H9 (cell line): ENCODE measurements at regions not wholly inside any gene's neighbourhood (a gene's known extent, or its start where the extent isn't known, plus 50 kb on each side); places are given as distances from the start of the nearest gene placed in this dataset.

Experiments used
- DNase-seq: peaks from one replicate; pipeline ENCODE4 v3.0.0-alpha.2; 2017
- H2AFZ ChIP-seq: one replicate; pipeline ENCODE4 v1.6.1; 2013; ENCODE audit warnings: mild to moderate bottlenecking, low read length, control low read depth, moderate library complexity
- H2AK5ac ChIP-seq: 2 replicates; pipeline ENCODE4 v1.6.1; 2013; ENCODE audit warnings: low read length, control low read depth, mixed read lengths; ENCODE audit not compliant: insufficient read length
- H2BK120ac ChIP-seq: one replicate; pipeline ENCODE4 v1.6.1; 2013; ENCODE audit warnings: low read depth, mild to moderate bottlenecking, low read length, control low read depth, inconsistent platforms; ENCODE audit not compliant: poor library complexity, severe bottlenecking
- H2BK12ac ChIP-seq: 2 replicates; pipeline ENCODE4 v1.6.1; 2013; ENCODE audit warnings: low read length, control low read depth, mixed read lengths, low read depth; ENCODE audit not compliant: insufficient read length
- H2BK15ac ChIP-seq: 2 replicates; pipeline ENCODE4 v1.6.1; 2013; ENCODE audit warnings: low read depth, low read length, control low read depth
- H2BK20ac ChIP-seq: one replicate; pipeline ENCODE4 v1.6.1; 2013; ENCODE audit warnings: low read depth, mild to moderate bottlenecking, low read length, control low read depth, inconsistent platforms; ENCODE audit not compliant: poor library complexity, severe bottlenecking
- H2BK5ac ChIP-seq: 2 replicates; pipeline ENCODE4 v1.6.1; 2013; ENCODE audit warnings: low read length, control low read depth, mixed read lengths; ENCODE audit not compliant: insufficient read length
- H3K14ac ChIP-seq: 2 replicates; pipeline ENCODE4 v1.6.1; 2013; ENCODE audit warnings: low read length, control low read depth; ENCODE audit not compliant: insufficient read depth
- H3K18ac ChIP-seq: 2 replicates; pipeline ENCODE4 v1.6.1; 2013; ENCODE audit warnings: low read depth, mild to moderate bottlenecking, mixed read lengths, low read length, control low read depth; ENCODE audit not compliant: insufficient read length
- H3K23ac ChIP-seq: 2 replicates; pipeline ENCODE4 v1.6.1; 2013; ENCODE audit warnings: low read length, control low read depth, mixed read lengths, low read depth; ENCODE audit not compliant: insufficient read length
- H3K23me2 ChIP-seq: 2 replicates; pipeline ENCODE4 v1.6.1; 2013; ENCODE audit warnings: low read depth, mild to moderate bottlenecking, mixed read lengths, low read length, control low read depth; ENCODE audit not compliant: insufficient read length, poor library complexity, severe bottlenecking
- H3K27ac ChIP-seq: 2 replicates; pipeline ENCODE4 v1.5.1; 2013; ENCODE audit warnings: low read length, control low read depth, mixed read lengths, low read depth; ENCODE audit not compliant: insufficient read length
- H3K27me3 ChIP-seq: 2 replicates; pipeline ENCODE4 v1.6.1; 2013; ENCODE audit warnings: low read length, control low read depth, inconsistent platforms; ENCODE audit not compliant: insufficient read depth
- H3K4ac ChIP-seq: 2 replicates; pipeline ENCODE4 v1.6.1; 2013; ENCODE audit warnings: low read depth, mild to moderate bottlenecking, control low read depth, inconsistent platforms, low read length, moderate library complexity
- H3K4me1 ChIP-seq: 2 replicates; pipeline ENCODE4 v1.6.1; 2013; ENCODE audit warnings: low read length, control low read depth, inconsistent platforms; ENCODE audit not compliant: insufficient read depth
- H3K4me2 ChIP-seq: 2 replicates; pipeline ENCODE4 v1.6.1; 2013; ENCODE audit warnings: low read length, control low read depth, mixed read lengths; ENCODE audit not compliant: insufficient read length, insufficient read depth
- H3K56ac ChIP-seq: 2 replicates; pipeline ENCODE4 v1.6.1; 2013; ENCODE audit warnings: low read depth, mild to moderate bottlenecking, mixed read lengths, low read length, control low read depth; ENCODE audit not compliant: insufficient read length
- H3K79me1 ChIP-seq: 2 replicates; pipeline ENCODE4 v1.6.1; 2013; ENCODE audit warnings: low read depth, mild to moderate bottlenecking, moderate library complexity, low read length, control low read depth, inconsistent platforms; ENCODE audit not compliant: insufficient read depth, poor library complexity, severe bottlenecking
- H3K79me2 ChIP-seq: 2 replicates; pipeline ENCODE4 v1.6.1; 2013; ENCODE audit warnings: low read length, control low read depth, inconsistent platforms; ENCODE audit not compliant: insufficient read depth
- H3K9ac ChIP-seq: 2 replicates; pipeline ENCODE4 v1.6.1; 2013; ENCODE audit warnings: low read length, control low read depth, mixed read lengths; ENCODE audit not compliant: insufficient read length; ENCODE audit errors: extremely low read depth
- H3K9me3 ChIP-seq: one replicate; pipeline ENCODE4 v1.6.1; 2013; ENCODE audit warnings: low read depth, low read length, inconsistent platforms; ENCODE audit not compliant: control insufficient read depth
- H3T11ph ChIP-seq: one replicate; pipeline ENCODE4 v1.6.1; 2013; ENCODE audit warnings: mild to moderate bottlenecking, low read length, control low read depth, inconsistent platforms
- H4K20me1 ChIP-seq: one replicate; pipeline ENCODE4 v1.6.1; 2013; ENCODE audit not compliant: control insufficient read depth, insufficient read length, insufficient read depth
- H4K5ac ChIP-seq: 2 replicates; pipeline ENCODE4 v1.6.1; 2013; ENCODE audit warnings: low read depth, mild to moderate bottlenecking, mixed read lengths, low read length, control low read depth; ENCODE audit not compliant: insufficient read length
- H4K8ac ChIP-seq: replicated peaks from 2 replicates; pipeline ENCODE4 v1.6.1; 2013; ENCODE audit warnings: low read length, control low read depth, mixed read lengths, low read depth; ENCODE audit not compliant: insufficient read length
- H4K91ac ChIP-seq: 2 replicates; pipeline ENCODE4 v1.6.1; 2013; ENCODE audit warnings: low read depth, mild to moderate bottlenecking, moderate library complexity, mixed read lengths, low read length, control low read depth; ENCODE audit not compliant: insufficient read length
- H3K27ac Mint-ChIP-seq, 3 experiments: 2 replicates in 2 of 3; 3 replicates in 1 of 3; pipeline ENCODE4 v1.8.0; 2020 to 2021; ENCODE audit warnings: mixed read lengths in 3 of 3, mild to moderate bottlenecking in 1 of 3, moderate library complexity in 1 of 3
- H3K27me3 Mint-ChIP-seq: 2 replicates; pipeline ENCODE4 v1.8.0; 2021; ENCODE audit warnings: low read depth, mild to moderate bottlenecking, moderate library complexity, mixed read lengths
- H3K36me3 Mint-ChIP-seq, 3 experiments: 2 replicates in 2 of 3; 3 replicates in 1 of 3; pipeline ENCODE4 v1.8.0; 2020 to 2021; ENCODE audit warnings: low read depth in 3 of 3, mixed read lengths in 3 of 3; ENCODE audit not compliant: insufficient read depth in 1 of 3
- H3K4me1 Mint-ChIP-seq, 2 experiments: 2 replicates each; pipeline ENCODE4 v1.8.0; 2020; ENCODE audit warnings: mixed read lengths in 2 of 2
- H3K4me3 Mint-ChIP-seq, 2 experiments: 2 replicates in 1 of 2; 3 replicates in 1 of 2; pipeline ENCODE4 v1.8.0; 2020 to 2021; ENCODE audit warnings: mild to moderate bottlenecking in 2 of 2, mixed read lengths in 2 of 2, moderate library complexity in 1 of 2
- H3K9me3 Mint-ChIP-seq, 2 experiments: 2 replicates in 1 of 2; 3 replicates in 1 of 2; pipeline ENCODE4 v1.8.0; 2020; ENCODE audit warnings: mild to moderate bottlenecking in 2 of 2, mixed read lengths in 2 of 2, moderate library complexity in 1 of 2
- CTCF ChIP-seq: fragments of 200-600 bp; sonication (generic); conservative IDR thresholded peaks from 3 replicates; pipeline ENCODE4 v1.8.0; 2021; ENCODE audit warnings: antibody characterized with exemption, mild to moderate bottlenecking
- WGBS: extraction: QIAGEN DNeasy Blood & Tissue Kit; methylation state at CpG from one replicate; pipeline ENCODE4 v1.1.7; 2013; ENCODE audit warnings: missing lambda C conversion rate, low lambda C conversion rate, mixed read lengths; ENCODE audit not compliant: insufficient read length; ENCODE audit errors: extremely low coverage; 5-methylcytosine and 5-hydroxymethylcytosine counted together

GRCh38 chr20:9981829-9982228 is 53.0 kb upstream of the ANKEF1 start:
- no peaks in the 10 kb centered on the region for H3K27me3 ChIP-seq
- H3K4me1 Mint-ChIP-seq = peaks cover 9 to 15% of the 10 kb centered on the region in 2 experiments
- no peaks in the 10 kb centered on the region for H3K36me3 Mint-ChIP-seq
- no peaks in the 10 kb centered on the region for H3K9me3 ChIP-seq
- H2BK120ac ChIP-seq = no peak overlapping the region
- no peaks in the 10 kb centered on the region for H4K20me1 ChIP-seq
- H4K91ac ChIP-seq = no peak overlapping the region
- H3K23me2 ChIP-seq = no peaks in the 10 kb centered on the region
- H2BK12ac ChIP-seq = no peak overlapping the region
- H2BK20ac ChIP-seq = no peak overlapping the region
- no peaks in the 10 kb centered on the region for H3K79me2 ChIP-seq
- no peak overlapping the region for H3K4ac ChIP-seq
- no peaks in the 10 kb centered on the region for H3K79me1 ChIP-seq
- H4K5ac ChIP-seq = no peak overlapping the region
- no peak for TF ChIP-seq CTCF
- no peak overlapping the region for H2BK5ac ChIP-seq
- no peak overlapping the region for H3T11ph ChIP-seq
- no peak overlapping the region for H3K27ac Mint-ChIP-seq
- H3K23ac ChIP-seq = no peak overlapping the region
- H4K8ac ChIP-seq = no peak overlapping the region
- no peak overlapping the region for H3K14ac ChIP-seq
- no peak for DNase-seq
- no peaks in the 10 kb centered on the region for H3K4me1 ChIP-seq
- WGBS = no CpG with 5 or more reads among the region's 2 CpGs
- H2BK15ac ChIP-seq = no peak overlapping the region
- H3K56ac ChIP-seq = no peak overlapping the region
- H3K9ac ChIP-seq = no peak overlapping the region
- H3K4me3 Mint-ChIP-seq = no peak overlapping the region
- H2AK5ac ChIP-seq = no peak overlapping the region
- no peak overlapping the region for H3K4me2 ChIP-seq
- H3K27ac ChIP-seq = no peak overlapping the region
- no peak overlapping the region for H2AFZ ChIP-seq
- no peaks in the 10 kb centered on the region for H3K9me3 Mint-ChIP-seq
- H3K27me3 Mint-ChIP-seq = no peaks in the 10 kb centered on the region
- no peak overlapping the region for H3K18ac ChIP-seq
